Upper lobe of left lung (tissue), 4 donors: ENCODE measurements at regions not wholly inside any gene's neighbourhood (a gene's known extent, or its start where the extent isn't known, plus 50 kb on each side); places are given as distances from the start of the nearest gene placed in this dataset.

Source experiments
- CTCF ChIP-seq, 6 experiments: fragments of 450-650 bp in 4 of 6; fragments of 200-600 bp in 2 of 6; sonication (generic) in 2 of 6; IDR thresholded peaks; one replicate each; pipeline ENCODE4 v1.5.1; 2016 to 2019; ENCODE audit warnings: antibody characterized with exemption in 6 of 6
- EP300 ChIP-seq, 4 donors: sonication (generic); formaldehyde crosslinking; IDR thresholded peaks; one replicate each; pipeline ENCODE4 v1.5.1; 2017; ENCODE audit warnings: antibody characterized with exemption in 4 of 4, control low read depth in 2 of 4

- TF ChIP-seq EP300 (IDR thresholded peaks at IDR 0.05): no peak
- no peak for TF ChIP-seq CTCF (IDR thresholded peaks at IDR 0.05)
These were observed 1460.3 kb downstream of the UQCRFS1 start for GRCh38 chr19:27752530-27753184.
